GM19025 (cell line): ENCODE measurements at regions not wholly inside any gene's neighbourhood (a gene's known extent, or its start where the extent isn't known, plus 50 kb on each side); places are given as distances from the start of the nearest gene placed in this dataset.

Experiments
- ATAC-seq: cut with Tn5 transposase; IDR thresholded peaks from one replicate; pipeline ENCODE4 v1.9.1; 2021; ENCODE audit warnings: mild to moderate bottlenecking, low read depth, moderate library complexity; ENCODE audit not compliant: unreplicated experiment

DNA sequence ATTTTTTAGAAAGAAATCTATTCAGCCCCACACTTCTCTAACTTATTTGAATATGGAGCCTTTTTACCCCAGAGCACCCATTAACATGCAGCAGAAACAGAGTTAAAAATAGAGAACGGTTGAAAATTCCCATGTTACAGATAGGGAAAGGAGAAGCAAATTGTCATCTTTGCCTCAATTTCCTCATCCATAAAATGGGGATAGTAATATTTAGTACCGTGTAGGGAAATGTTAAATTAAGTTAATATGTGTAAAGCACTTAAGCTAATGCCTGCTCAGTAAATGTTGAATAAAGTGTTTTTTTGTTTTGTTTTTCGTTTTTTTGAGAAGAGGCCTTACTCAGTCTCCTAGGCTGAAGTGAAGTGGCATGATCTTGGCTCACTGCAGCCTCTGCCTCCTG is 50.3 kb downstream of the NAV1 start:
- ATAC-seq: no peak

DNA sequence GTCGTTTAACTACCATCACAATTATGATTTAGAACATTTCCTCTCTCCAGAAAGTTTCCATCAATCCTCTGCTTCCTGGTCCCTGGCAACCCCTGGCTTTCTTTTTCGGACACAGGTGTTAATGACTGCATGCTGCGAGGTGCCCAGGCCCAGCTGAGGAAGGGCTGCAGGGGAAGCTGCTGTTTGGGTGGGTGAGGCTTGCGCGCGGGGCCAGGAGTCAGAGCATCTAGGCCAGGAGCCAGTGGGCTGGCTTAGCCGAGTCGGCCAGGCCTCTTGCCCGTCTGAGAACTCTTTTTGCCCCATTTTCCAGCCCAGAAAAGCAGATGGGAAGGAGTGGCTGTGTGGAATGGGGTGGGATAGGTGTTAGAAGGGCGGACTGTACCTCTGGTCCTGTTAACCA is 51.5 kb downstream of the NAV1 start:
- no peak for ATAC-seq

DNA sequence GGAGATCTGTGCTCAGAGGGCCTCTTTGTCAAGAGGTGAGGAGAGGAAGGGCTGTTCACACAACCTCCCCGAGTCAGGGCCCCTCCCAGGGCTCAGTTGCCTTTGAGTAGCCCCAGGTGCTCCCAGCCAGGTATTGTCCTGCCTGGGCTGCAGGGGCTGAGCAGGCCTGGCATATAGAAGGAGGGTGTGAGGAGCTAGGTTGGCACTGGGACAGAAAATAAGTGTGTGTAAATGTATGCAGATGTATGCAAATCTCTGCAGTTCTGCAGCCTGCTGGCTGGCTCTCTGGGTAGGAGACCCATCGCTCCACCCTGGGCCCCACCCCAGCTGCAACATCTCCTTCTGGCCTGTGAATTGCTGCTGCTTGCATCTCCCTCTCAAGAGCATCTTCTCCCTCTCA is 52.4 kb downstream of the NAV1 start:
- ATAC-seq: no peak

DNA sequence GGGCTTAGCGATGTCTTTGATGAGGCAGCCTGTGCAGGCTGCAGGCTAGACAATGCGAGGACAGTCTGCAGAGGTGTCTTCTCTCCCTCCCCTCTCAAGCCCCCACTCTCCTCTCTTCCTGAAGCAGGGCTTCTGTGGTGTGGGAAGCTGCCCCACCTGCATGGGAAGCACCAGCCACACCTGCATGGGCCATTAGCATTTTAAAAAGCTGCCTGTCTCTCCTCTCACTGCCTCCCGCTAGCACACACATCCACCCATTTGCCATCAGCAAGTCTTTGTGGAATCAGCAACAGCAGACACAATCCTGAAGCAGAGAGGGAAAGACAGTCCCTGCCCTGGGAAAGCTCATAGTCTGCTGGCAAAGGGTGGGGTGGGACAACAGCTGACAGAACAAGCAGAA is 53.1 kb downstream of the NAV1 start:
- no peak for ATAC-seq

DNA sequence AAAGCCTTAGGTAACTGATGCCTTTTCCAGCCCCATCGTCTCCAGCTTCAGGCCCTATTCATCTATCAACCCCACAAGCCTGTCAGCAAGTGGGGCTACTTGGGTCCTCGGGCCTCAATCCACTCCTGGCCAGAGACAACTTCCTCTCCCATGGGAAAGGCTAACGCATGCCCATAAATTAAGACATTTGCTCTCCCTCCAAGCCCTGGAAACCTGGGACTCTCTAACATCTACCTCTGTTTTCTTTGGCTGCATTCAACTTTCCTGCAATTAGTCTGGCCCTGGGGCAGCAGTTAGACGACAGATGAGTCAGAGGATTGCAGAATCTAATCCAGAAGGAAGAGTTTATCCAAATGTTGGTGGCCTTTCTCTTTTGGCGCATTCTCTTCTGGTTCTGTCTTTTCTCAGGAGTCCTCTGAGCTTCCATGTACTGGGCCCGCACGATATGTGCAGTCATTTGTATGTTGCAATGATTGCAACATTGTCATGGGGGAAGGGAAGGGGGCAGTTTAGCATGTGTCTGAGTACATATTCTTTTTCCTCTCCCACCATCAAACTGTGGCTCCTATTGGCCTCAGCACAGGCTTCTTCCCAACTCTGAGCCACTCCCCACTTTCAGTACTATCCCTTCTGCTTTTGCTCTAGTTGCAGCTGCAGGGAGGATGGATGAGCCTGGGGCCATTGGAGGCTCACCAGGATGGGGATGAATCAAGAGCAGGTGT is 54.4 kb downstream of the NAV1 start:
- ATAC-seq: no peak

DNA sequence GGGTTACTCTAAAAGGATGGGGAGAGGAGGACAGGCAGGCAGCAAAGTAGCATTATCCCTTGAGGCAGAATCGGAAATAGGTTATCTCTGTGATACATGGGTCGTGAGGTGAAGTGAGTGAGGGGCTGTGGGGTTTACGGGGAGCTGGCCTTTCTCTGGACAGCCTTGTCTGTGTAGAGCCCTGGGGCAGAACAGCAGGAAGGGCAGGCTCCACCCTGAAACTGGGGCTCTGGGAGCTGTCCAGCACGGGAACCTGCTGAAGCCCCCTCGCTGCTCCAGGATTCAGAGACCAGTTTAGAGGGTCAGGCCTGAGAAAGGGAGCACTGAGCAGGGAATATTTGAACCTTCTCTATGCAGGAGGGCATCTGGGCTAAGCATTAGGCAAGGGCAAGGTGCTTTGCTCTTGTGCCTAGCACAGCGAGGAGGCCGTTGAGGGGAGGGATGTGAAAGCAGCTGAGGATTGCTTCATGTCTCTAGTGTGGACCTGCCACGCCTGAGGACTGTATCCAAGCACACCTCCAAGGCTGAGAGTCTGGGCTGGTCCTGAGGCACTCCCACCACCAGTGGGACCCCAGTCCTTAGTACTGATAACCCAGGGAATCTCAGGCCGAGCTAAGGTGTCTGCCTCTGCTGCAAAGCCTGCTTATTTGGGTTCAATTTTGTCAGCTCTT is 55.8 kb downstream of the NAV1 start:
- ATAC-seq: no peak

DNA sequence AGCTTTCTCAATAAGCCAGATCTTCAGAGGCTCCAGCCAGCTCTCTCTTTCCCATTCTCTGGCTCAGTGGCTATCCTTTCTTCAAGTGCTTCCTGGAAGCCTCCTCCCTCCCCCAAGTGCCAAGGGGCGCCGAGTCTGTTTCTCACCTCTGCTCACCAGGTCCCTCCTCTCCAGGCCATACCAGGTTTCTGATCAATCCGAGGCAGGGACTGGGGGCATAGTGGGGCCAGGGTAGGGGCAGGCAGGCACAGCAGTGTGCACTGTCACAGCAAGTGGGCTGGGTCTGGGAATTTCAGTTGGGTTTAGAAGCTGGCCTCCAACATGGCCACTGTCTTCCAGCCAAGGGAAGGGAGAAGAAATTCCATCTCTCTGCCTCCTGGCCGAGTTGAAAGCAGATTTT is 56.5 kb downstream of the NAV1 start:
- ATAC-seq: no peak

DNA sequence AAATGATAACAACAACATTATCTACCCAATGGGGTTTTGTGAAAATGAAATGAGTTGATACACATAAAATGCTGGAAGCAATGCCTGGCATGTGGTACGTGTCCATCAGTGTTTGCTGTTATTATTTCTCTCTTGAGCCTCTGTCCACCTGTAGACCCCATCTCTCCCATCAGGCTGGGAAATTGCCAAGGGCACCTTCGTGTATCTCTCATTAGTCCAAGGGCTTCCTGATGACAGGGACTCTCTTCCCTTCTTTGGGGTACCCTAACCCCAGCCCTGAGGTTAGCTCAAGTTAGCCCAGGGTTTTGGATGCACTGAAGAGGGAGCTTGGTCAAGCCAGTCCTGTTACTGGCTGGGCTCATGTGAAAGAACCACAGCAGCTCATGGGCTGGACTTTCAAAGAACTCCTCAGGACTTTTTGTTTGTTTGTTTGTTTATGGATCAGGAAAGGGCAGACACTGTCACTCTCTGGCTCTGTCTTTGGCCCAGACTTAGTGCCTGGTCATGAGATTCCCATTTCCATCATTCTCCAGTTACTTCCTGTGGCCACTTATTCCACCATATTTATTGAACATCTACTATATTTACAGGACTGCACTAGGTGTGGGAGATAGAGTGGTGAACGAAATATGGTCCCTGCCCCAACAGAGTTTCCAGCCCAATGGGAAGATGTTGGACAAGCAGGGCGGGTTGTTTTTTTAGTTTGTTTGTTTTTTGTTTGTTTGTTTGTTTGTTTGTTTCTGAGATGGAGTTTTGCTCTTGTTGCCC is 57.4 kb downstream of the NAV1 start:
- no peak for ATAC-seq

DNA sequence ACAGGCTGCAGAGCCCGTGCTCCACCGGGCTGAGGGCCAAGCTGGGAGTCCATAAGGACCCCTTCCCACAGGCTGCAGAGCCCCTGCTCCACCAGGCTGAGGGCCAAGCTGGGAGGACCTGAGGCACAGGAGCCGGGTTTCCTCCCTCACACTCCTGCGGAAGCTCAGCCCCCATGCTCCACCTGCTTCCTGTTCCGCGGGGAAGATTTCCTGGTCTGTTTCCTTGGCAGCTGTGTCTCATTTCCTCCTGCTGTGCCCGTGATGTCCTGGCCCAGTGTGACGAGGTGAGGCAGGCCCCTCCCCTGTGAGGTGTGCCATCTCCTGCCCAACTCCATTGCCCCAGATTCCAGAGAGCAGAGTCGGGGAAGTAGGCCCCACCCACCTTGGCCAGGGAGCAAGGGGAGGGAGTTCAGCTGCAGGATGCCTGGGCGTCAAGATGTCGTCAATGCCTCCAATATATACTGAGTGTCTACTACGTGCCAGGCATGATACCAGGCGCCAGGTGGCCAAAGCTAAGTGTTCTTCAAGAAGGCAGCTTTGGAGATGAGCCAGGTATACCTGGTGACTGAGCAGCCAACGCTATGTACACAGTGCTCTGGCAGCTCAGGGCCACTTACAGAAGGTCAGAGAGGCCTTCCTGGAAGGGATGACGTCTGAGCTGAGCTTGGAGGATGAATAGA is 58.8 kb downstream of the NAV1 start:
- no peak for ATAC-seq

DNA sequence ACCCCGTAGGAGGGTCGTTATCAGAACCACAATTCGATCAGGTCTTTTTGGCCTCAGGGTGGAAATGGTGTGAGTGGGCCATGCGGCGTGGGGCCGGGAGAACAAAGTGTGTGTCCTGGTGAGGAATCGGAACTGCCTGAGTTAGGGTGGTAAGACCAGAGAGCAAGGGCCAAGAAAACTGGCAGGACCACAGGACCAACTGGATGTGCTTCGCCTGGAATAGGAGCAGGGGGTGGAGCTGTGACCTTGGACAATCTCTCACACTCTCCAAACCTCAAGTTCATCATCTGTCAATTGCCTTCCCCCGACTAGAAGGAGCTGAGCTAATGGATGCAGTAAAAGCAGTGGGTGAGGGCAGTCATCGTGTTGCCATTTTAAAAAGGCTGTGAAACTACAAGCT is 59.5 kb downstream of the NAV1 start:
- ATAC-seq: no peak

DNA sequence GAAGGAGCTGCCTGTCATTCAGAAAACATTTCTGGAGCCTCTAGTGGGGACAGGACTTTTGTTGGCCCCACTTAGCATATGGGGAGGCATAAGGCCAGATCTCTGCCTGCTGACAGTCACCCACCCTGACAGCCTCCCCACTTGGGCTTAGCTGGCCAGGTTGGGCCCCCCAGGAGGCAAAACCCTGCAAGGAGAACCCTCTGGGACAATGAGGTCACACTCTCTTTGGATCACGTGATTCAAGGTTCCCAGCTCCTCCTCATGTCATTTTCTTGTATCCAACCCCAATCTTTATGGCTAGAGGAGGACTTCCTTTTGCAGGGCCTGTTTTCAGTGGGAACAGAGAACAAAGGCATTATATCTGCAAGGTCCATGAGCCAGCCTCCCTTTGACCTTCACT is 60.0 kb downstream of the NAV1 start:
- no peak for ATAC-seq

DNA sequence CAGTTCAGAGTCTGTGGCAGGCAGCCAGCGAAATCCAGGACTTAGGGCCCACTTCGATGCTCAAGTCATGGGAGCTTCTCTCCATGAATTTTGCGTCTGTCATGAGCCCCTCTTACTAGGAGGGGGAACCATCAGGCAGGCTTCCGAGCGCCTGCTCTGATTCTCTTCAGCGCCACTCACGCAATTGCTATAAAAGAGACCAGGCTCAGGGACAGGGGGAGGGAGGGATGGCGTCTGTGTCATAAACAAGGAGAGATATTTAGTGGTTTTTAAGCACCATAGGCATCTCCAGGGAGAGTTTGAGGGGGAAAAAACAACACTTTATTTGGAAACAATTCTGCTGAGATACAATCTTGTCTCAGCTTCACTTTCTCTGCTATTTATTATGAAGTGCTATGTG is 60.6 kb downstream of the NAV1 start:
- ATAC-seq: no peak

DNA sequence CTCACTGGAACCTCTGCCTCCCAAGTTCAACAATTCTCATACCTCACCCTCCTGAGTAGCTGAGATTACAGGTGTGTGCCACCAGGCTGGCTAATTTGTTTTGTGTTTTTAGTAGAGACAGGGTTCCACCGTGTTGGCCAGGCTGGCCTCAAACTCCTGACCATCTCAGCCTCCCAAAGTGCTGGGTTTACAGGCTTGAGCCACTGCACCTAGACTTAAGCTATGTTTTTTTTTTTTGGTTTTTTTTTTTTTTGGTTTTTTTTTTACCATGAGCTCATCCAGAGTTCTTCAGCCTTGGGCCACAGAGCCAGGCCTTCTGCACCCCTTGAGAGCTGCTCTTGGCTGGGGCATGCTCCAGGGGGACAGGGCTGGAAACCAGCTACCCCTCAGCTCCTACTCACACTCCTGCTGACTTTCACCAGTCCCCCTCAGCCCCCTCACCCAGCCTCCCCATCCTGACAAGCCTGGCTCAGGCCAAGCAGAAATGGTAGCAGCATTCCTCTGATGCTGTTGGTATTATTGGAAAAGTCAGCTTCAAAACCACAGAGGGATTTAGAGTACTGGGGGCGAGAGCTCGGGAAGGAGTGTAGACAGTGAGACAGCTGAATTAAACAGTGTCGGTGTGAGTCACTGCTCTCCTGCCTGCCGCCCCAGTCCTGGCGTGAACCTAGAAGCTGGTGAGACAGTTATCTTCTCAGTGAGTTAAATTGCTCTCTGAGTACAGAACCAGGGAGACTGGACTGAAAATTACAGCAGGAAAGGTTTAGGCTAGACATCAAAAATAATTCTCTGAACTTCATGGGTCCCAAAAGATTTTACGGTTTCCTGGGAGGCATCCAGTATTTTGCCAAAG is 63.7 kb downstream of the NAV1 start:
- no peak for ATAC-seq

DNA sequence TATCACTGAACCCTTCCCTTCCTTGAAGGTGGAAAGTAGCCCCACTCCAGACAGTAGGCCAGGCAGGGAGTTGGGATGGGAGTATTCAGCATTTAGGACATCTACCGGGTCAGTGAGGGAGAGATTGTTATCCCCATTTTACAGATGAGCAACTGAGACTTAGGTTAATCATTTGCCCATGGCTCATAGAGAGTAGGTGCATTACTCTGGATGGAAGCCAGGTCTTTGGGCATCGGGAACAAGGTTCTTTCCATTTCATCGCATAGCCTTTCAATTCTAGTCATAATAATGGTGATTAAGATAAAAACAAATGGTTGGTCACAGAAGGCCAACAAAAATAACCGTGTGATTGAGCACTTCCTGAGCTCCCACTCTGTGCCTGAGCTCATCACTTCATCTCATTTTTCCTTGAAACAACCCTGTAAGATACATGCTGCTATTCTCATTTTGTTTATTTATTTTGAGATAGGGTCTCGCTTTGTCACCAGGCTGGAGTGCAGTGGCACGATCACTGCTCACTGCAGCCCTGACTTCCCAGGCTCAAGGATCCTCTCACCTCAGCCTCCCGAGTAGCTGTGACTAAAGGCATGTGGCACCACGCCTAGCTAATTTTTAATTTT is 64.8 kb downstream of the NAV1 start:
- no peak for ATAC-seq

DNA sequence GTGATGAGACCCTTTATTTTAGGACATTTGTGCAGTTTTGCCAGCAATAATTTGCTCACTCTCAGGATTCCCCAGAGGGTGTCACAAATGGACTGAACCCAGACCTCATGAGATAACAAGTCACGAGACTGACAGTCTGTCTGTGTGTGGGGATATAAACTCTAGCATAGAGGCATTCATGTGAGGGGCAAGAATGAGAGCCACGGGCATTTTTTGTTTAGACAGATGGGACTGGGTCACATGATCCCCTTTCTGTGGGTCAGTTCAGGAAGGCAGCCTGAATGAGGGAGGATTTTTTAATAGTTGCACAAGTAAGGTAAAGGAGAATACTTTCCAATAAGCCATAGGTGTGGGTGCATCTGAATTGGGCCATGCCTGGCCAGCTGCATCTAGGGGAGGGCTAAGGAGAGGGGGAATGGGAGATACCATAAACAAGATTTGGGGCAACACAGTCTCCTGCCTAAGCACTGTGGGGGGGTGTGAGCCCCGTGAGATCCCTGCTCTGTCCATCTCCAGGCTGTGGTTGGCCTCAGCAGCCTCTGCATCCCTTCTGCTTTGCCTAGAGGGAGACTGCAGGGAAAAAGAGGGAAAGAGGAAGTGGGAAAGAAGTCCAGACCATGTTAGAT is 66.6 kb downstream of the NAV1 start:
- no peak for ATAC-seq

DNA sequence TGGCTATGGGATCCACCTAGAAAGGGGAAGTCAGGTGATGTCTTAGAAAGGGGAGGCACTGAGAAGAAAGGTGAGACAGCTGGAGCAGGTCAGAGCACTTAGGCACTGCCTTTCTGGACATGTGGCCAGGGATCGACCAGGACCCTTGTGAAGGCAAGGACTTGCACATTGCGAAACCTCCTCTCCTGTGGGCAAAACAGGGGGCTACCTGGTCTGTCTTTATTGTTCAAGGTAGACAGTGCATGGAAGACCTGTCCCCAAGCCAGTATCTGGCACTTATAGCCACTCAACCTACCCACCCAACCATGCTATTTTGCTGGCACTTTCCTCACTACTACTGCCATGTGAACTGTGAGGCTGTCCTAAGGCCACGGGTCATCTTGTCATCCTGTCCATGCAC is 67.2 kb downstream of the NAV1 start:
- no peak for ATAC-seq

DNA sequence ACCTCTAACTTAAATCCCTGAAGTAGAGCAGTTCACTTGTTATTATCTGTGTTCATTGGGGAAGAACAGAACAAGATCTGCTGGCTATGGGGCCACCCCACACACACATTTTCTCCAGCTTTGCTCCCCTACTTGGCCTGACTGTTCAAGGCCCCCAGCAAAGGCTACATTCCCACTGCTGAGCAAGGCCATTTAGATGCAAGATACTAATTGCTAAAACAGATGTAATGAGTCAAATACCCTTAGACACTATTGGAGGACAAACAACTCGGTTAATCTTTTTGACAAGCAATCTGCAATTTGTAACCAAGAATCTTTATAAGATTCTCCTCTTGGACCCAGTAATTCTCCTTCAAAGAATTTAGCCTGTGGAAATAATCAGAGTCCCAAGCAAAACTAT is 67.7 kb downstream of the NAV1 start:
- ATAC-seq: no peak

DNA sequence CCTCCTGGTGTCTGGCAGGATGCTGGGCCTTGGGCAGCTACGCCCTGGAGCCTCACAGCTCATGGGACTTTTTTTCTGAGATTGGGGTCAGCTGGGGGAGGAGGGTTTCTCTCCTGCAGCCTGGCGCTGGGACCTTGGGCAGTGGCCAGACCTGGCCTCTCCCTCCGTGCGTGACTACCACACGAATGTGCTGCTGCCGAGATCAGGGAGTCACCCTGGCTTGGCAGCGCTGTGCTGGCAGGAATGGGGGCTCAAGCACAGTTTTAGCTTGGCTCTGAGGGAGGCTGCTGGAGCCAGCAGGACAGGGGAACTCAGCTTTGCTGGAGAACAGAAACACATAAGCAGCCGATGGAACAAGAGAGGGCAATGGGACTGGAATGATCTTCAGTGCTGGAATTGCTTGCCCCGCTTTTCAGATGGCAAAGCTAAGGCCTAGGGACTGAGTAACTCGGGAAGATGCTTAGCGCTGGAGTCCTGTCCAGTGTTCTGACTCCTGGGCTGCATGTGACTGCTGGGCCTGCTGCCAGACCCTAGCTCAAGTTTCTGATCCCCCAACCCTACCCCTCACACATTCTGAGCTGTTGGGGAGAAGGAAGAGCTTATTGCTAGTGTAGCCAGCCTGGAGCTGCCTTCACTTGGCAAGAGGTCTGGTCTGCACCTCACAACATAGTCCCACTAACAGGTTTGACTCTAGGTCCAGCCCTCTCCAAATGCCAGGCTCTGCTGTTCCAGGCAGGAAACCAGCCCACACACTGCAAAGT is 69.9 kb downstream of the NAV1 start:
- ATAC-seq: no peak
